B cell (primary cell): ENCODE measurements at regions not wholly inside any gene's neighbourhood (a gene's known extent, or its start where the extent isn't known, plus 50 kb on each side); places are given as distances from the start of the nearest gene placed in this dataset.

Experiments
- CTCF ChIP-seq: fragments of 200-600 bp; IDR thresholded peaks from one replicate; pipeline ENCODE4 v1.8.0; 2022; ENCODE audit warnings: antibody characterized with exemption, mild to moderate bottlenecking
- EZH2 ChIP-seq: IDR thresholded peaks from 2 replicates; pipeline ENCODE4 v1.6.1; 2012; ENCODE audit warnings: borderline replicate concordance, low read depth, mild to moderate bottlenecking, moderate library complexity, low read length; ENCODE audit not compliant: insufficient read depth, poor library complexity, severe bottlenecking

GRCh38 chr18:42527766-42528165 is 572.7 kb downstream of the PIK3C3 start:
- TF ChIP-seq EZH2 (no peak), CTCF (no peak)
